WERI-Rb-1 (cell line): ENCODE measurements at regions not wholly inside any gene's neighbourhood (a gene's known extent, or its start where the extent isn't known, plus 50 kb on each side); places are given as distances from the start of the nearest gene placed in this dataset.

Experiments used
- DNase-seq: peaks from one replicate; pipeline ENCODE4 v3.0.0-alpha.2; 2020
- H3K27ac ChIP-seq: fragments of 250-450 bp; sonication (Bioruptor Pico); 2 replicates; pipeline ENCODE4 v1.5.1; 2020; ENCODE audit warnings: mild to moderate bottlenecking, moderate library complexity
- H3K27me3 ChIP-seq: fragments of 250-450 bp; sonication (Bioruptor Pico); 2 replicates; pipeline ENCODE4 v1.5.1; 2021; ENCODE audit warnings: mild to moderate bottlenecking, low read depth, moderate library complexity; ENCODE audit not compliant: insufficient read depth, severe bottlenecking
- H3K36me3 ChIP-seq: fragments of 250-450 bp; sonication (Bioruptor Pico); 2 replicates; pipeline ENCODE4 v1.5.1; 2020; ENCODE audit warnings: mild to moderate bottlenecking, moderate library complexity
- H3K4me3 ChIP-seq: 2 replicates; pipeline ENCODE4 v1.5.1; 2011; ENCODE audit warnings: low read depth, mild to moderate bottlenecking, control low read depth, low read length
- H3K9me3 ChIP-seq: fragments of 250-450 bp; sonication (Bioruptor Pico); 2 replicates; pipeline ENCODE4 v1.5.1; 2021; ENCODE audit warnings: mild to moderate bottlenecking, moderate library complexity; ENCODE audit not compliant: severe bottlenecking
- TF ChIP-seq, protein P1 (sequence below): IDR thresholded peaks from 2 replicates; pipeline ENCODE4 v1.5.1; 2011; ENCODE audit warnings: low read depth, mild to moderate bottlenecking, control low read depth, inconsistent platforms, low read length

DNA sequence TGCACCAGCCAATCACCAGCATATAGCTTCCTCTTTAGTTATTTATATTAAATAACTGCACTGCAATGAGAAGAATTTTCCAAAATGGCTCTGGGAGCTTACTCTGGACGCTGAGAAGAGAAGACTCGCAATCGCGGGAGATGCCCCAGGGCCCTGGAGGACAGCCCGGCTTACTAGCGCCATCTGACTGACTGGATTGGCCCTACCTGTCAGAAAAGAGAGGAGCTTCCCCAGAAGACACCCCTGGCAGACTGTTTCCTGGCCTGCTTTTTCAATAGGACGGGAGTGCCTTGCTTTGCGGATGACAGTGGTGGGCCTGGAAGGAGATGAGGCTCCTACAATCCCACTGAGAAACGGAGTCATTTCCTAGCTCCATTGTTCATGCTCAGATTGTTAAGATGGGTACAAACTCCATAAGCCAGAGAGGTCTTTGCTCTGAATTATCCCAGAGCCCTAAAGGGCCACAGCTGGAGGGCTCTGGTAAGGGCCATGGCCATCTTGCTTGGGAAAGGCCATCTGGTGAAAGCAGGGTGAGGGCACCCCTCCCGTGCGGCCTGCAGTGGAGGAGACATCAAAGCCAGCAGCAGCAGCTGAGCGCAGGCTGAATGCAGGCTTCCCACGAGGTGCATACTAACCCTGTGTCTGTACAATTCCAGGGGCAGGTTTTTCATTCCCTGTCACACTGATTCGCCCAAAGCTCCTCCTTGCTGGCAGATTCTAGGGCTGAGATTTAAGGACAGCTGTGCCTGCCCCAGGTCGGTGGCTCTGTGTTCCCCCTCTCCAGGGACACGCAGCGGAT lies 92.1 kb downstream of the GALR1 start:
- Histone ChIP-seq H3K4me3 (no peak overlapping the region), H3K36me3 (no peaks in the 10 kb centered on the region), H3K9me3 (no peaks in the 10 kb centered on the region), H3K27ac (no peak overlapping the region; the same call in 1 of the 2 replicates), H3K27me3 (no peaks in the 10 kb centered on the region)
- DNase-seq = no peak
- TF ChIP-seq, protein P1, sequence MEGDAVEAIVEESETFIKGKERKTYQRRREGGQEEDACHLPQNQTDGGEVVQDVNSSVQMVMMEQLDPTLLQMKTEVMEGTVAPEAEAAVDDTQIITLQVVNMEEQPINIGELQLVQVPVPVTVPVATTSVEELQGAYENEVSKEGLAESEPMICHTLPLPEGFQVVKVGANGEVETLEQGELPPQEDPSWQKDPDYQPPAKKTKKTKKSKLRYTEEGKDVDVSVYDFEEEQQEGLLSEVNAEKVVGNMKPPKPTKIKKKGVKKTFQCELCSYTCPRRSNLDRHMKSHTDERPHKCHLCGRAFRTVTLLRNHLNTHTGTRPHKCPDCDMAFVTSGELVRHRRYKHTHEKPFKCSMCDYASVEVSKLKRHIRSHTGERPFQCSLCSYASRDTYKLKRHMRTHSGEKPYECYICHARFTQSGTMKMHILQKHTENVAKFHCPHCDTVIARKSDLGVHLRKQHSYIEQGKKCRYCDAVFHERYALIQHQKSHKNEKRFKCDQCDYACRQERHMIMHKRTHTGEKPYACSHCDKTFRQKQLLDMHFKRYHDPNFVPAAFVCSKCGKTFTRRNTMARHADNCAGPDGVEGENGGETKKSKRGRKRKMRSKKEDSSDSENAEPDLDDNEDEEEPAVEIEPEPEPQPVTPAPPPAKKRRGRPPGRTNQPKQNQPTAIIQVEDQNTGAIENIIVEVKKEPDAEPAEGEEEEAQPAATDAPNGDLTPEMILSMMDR = no peak

DNA sequence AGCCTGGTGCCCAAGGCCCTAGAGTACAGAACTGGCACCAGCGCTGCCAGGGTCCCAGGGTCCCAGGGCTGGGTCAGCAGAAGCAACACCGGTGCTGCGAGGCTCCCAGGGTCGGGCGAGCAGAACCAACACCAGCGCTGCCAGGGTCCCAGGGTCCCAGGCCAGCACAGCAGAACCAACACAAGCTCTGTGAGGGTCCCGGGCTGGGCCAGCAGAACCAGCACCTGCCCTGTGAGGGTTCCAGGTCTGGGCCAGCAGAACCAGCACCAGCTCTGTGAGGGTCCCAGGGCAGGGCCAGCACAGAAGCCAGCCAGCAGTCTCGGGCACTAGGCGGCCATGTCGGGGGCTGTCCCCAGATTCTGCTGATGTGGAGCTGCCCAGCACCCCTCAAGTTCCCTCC lies 93.1 kb downstream of the GALR1 start:
- DNase-seq = no peak
- Histone ChIP-seq H3K9me3 (no peaks in the 10 kb centered on the region), H3K27ac (no peak overlapping the region), H3K4me3 (no peak overlapping the region), H3K36me3 (no peaks in the 10 kb centered on the region), H3K27me3 (no peaks in the 10 kb centered on the region)
- TF ChIP-seq, protein P1 = no peak

DNA sequence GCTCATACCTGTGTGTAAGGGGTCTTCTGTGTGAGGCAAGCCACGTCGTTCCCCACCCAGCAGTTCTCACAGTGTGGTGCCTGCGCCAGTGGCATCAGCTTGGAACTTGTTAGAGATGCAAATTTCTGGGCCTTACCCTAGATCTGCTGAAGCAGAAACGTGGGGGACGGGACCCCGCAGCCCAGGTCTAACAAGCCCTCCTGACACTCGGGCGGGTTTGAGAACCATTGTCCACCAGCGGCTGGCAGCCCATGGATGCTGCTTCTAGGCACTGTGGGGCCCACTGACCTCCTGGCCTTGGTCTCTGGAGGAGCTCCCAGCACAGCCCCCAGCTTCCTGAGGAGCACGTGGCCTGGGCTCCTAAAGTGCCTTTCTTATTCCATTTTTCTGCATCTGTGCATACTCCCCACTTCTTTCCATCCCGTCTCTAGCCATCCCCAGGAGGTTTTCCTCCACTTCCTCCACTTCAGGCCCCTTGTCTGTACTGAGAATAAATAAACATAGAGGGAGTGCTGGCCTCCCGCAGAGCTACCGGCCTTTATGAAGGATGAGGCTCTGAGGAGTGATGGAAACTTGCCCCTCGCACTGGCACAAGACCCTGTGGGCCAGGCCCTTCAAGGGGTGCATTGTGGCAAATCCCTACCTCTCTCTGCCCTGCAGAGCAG lies 94.3 kb downstream of the GALR1 start:
- no peaks in the 10 kb centered on the region for H3K36me3 ChIP-seq
- no peak for DNase-seq
- H3K27me3 ChIP-seq = no peaks in the 10 kb centered on the region
- H3K9me3 ChIP-seq = no peaks in the 10 kb centered on the region
- no peak overlapping the region for H3K27ac ChIP-seq
- H3K4me3 ChIP-seq = no peak overlapping the region
- TF ChIP-seq, protein P1 = no peak

DNA sequence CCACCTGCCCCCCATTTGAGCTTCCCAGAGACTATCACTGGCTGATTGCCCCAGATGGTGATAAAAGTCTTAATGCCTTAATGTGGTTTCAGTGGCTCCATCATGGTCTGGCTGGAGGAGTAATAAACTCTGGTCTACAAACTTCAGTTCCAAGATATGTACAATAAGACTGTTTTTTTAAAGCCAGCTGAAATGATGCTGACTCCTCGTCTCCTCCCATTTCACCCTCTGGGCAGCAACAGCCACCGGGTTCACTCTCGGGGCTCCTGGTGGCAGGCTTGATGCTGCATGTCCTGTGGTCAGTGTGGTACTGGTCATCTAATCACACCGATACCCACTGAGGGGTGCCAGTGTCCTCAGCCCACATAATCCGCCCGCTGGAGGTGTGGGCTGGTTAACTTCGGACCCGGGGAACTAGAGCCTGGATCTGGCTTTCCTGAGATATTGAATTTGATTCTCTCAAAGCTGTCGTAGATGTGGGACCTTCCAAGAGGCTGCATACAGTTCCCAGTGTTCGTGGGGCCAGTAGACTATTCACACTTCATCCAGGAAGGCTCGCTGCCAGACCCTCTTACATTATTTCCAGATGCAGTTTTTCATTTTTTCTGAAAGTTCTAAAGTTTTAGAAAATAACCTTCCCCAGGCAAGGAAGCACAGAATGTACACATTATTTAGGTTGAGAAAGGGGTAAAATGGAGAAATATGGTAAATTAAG lies 95.3 kb downstream of the GALR1 start:
- Histone ChIP-seq H3K36me3 (no peaks in the 10 kb centered on the region), H3K9me3 (no peaks in the 10 kb centered on the region), H3K4me3 (no peak overlapping the region), H3K27me3 (no peaks in the 10 kb centered on the region), H3K27ac (no peak overlapping the region)
- TF ChIP-seq, protein P1 = no peak
- DNase-seq = no peak

DNA sequence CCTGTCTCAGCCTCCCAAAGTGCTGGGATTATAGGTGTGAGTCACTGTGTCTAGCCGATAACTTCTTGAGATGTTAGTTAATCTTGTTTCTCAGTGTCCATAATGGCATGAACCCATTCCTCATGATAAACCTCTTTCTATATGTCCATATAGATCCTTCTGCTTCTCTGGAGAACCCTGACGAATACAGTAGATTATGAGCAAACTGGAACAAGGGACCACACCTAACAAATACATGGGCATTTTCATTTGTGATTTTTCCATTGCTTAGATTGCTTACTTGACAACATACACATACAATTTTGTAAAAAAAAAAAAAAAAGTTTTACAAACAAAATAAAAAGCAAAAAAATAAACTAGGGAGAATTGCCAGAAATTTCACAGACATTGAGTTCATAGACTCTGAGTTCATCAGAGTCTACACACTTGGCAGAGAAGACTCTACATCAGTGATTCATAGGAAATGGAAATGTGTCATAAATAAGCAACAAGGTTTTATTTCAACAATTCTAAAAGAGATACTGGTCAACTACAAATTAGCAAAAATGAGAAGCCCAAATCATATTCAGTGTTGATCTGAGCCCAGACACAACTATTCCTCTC lies 96.7 kb downstream of the GALR1 start:
- TF ChIP-seq, protein P1 = no peak
- H3K27me3 ChIP-seq = no peaks in the 10 kb centered on the region
- H3K4me3 ChIP-seq = no peak overlapping the region
- H3K36me3 ChIP-seq = no peaks in the 10 kb centered on the region
- no peak overlapping the region for H3K27ac ChIP-seq
- DNase-seq = no peak
- no peaks in the 10 kb centered on the region for H3K9me3 ChIP-seq
